Stomach (tissue), 8 donors: ENCODE measurements at regions not wholly inside any gene's neighbourhood (a gene's known extent, or its start where the extent isn't known, plus 50 kb on each side); places are given as distances from the start of the nearest gene placed in this dataset.

Experiments
- DNase-seq, 2 donors: peaks; one replicate each; pipeline versions ENCODE4 v3.0.0 to v3.0.0-alpha.2; 2013 to 2019
- H3K27ac ChIP-seq, 5 donors: fragments of 200-600 bp in 4 of 5; sonication (generic) in 4 of 5; one replicate each; pipeline ENCODE4 v1.5.1; 2013 to 2019; ENCODE audit warnings: mild to moderate bottlenecking in 1 of 5, moderate library complexity in 1 of 5
- H3K27me3 ChIP-seq, 3 donors: fragments of 200-600 bp; sonication (generic); one replicate each; pipeline ENCODE4 v1.5.1; 2017 to 2019; ENCODE audit warnings: mixed run types in 1 of 3
- H3K36me3 ChIP-seq, 4 donors: fragments of 200-600 bp; sonication (generic); 1 replicate in 3 of 4; 2 replicates in 1 of 4; pipeline ENCODE4 v1.5.1; 2016 to 2019
- H3K4me1 ChIP-seq, 4 donors: fragments of 200-600 bp; sonication (generic); one replicate each; pipeline ENCODE4 v1.5.1; 2016 to 2019
- H3K4me3 ChIP-seq, 4 donors: fragments of 200-600 bp; sonication (generic) in 3 of 4; one replicate each; pipeline ENCODE4 v1.5.1; 2016 to 2019; ENCODE audit warnings: mild to moderate bottlenecking in 1 of 4
- H3K9me3 ChIP-seq, 4 donors: fragments of 200-600 bp; sonication (generic); one replicate each; pipeline ENCODE4 v1.5.1; 2016 to 2019
- CTCF ChIP-seq, 7 experiments: fragments of 450-650 bp in 4 of 7; fragments of 200-600 bp in 3 of 7; sonication (generic) in 3 of 7; IDR thresholded peaks; one replicate each; pipeline ENCODE4 v1.5.1; 2016 to 2019; ENCODE audit warnings: antibody characterized with exemption in 7 of 7, control low read depth in 2 of 7, mild to moderate bottlenecking in 1 of 7
- EP300 ChIP-seq: sonication (generic); formaldehyde crosslinking; IDR thresholded peaks from one replicate; pipeline ENCODE4 v1.6.1; 2017; ENCODE audit warnings: antibody characterized with exemption
- POLR2A ChIP-seq, 4 donors: fragments of 450-650 bp; IDR thresholded peaks; one replicate each; pipeline ENCODE4 v1.6.1; 2016; ENCODE audit warnings: antibody characterized with exemption in 4 of 4, control low read depth in 2 of 4, mild to moderate bottlenecking in 1 of 4, moderate library complexity in 1 of 4
- POLR2AphosphoS5 ChIP-seq, 3 donors: sonication (generic); formaldehyde crosslinking; IDR thresholded peaks; one replicate each; pipeline ENCODE4 v1.6.1; 2016; ENCODE audit warnings: antibody characterized with exemption in 3 of 3
- WGBS, 5 donors: extraction: QIAGEN DNeasy Blood & Tissue Kit in 3 of 5; methylation state at CpG; one replicate each; pipeline versions ENCODE4 v1.1.5 to v1.1.7; 2013 to 2018; 5-methylcytosine and 5-hydroxymethylcytosine counted together
- intact Hi-C: fragments of 100-400 bp; cut with DNase I; formaldehyde crosslinking; loops from one replicate; pipeline ENCODE4 v1.15.1; 2023; ENCODE audit warnings: low total_unique reads
- donor health status: healthy with polysubstance abuse.
- donor health status: Bipolar disorder and iron deficiency.
- donor health status: healthy.

GRCh38 chr1:9448132-9449109 lies 90.8 kb upstream of the SLC25A33 start:
- H3K9me3 ChIP-seq, result no peaks in the 10 kb centered on the region
- H3K36me3 ChIP-seq, result no peaks in the 10 kb centered on the region
- DNase-seq, result no peak
- peaks cover 0 to 17% (median 8%) of the 10 kb centered on the region in 4 donors for H3K4me1 ChIP-seq
- WGBS, 5 donors, result 46 to 63% (median 52%) methylated on average over 15 of the region's 15 CpGs
- no peak for TF ChIP-seq CTCF (IDR thresholded peaks at IDR 0.05)
- no peak for TF ChIP-seq EP300
- TF ChIP-seq POLR2AphosphoS5 (IDR thresholded peaks at IDR 0.05), result no peak
- no peak for TF ChIP-seq POLR2A (IDR thresholded peaks at IDR 0.05)
- H3K27ac ChIP-seq, result peak overlapping the region in 2 of 5 donors; percentile 10 to 61
- no peak overlapping the region for H3K4me3 ChIP-seq
- intact Hi-C loops, result no loop called here
- no peaks in the 10 kb centered on the region for H3K27me3 ChIP-seq

- H3K9me3 ChIP-seq, result no peaks in the 10 kb centered on the region
- peak overlapping the region in 2 of 5 donors; percentile 10 to 61 for H3K27ac ChIP-seq
- no peaks in the 10 kb centered on the region for H3K27me3 ChIP-seq
- intact Hi-C loops, result no loop called here
- no peak for DNase-seq
- WGBS, 5 donors, result 32 to 46% (median 43%) methylated on average over 10 of the region's 10 CpGs
- peaks cover 0 to 20% (median 8%) of the 10 kb centered on the region in 4 donors for H3K4me1 ChIP-seq
- H3K36me3 ChIP-seq, result no peaks in the 10 kb centered on the region
- TF ChIP-seq POLR2A (IDR thresholded peaks at IDR 0.05) (no peak), POLR2AphosphoS5 (IDR thresholded peaks at IDR 0.05) (peak in 1 of 3 donors; percentile 54)
- H3K4me3 ChIP-seq, result no peak overlapping the region
These were observed 90.1 kb upstream of the SLC25A33 start for GRCh38 chr1:9449110-9449627.

- WGBS, 5 donors, result 83 to 93% (median 85%) methylated on average over 8 to 12 of the region's 12 CpGs
- H3K27ac ChIP-seq, result peak overlapping the region in 2 of 5 donors; percentile 10 to 61
- intact Hi-C loops, result loop anchor here (10.0 kb wide), 1 partner anchor 165 kb away; no protein-coding TSS in a partner anchor
These were observed 89.1 kb upstream of the SLC25A33 start for GRCh38 chr1:9449976-9450696.

GRCh38 chr1:9451081-9451480 lies 88.2 kb upstream of the SLC25A33 start:
- no peak for TF ChIP-seq CTCF (IDR thresholded peaks at IDR 0.05)
- no peak for TF ChIP-seq EP300
- no peak for TF ChIP-seq POLR2AphosphoS5 (IDR thresholded peaks at IDR 0.05)
- Histone ChIP-seq H3K9me3 (no peaks in the 10 kb centered on the region), H3K4me3 (no peak overlapping the region), H3K36me3 (no peaks in the 10 kb centered on the region), H3K27ac (no peak overlapping the region), H3K27me3 (no peaks in the 10 kb centered on the region), H3K4me1 (peaks cover 0 to 31% (median 11%) of the 10 kb centered on the region in 4 donors)
- intact Hi-C loops, result loop anchor here (10.0 kb wide), 1 partner anchor 166 kb away; no protein-coding TSS in a partner anchor
- DNase-seq, result no peak
- WGBS, 5 donors, result 81 to 87% (median 85%) methylated on average over 8 of the region's 8 CpGs

More at GRCh38 chr1:9449976-9450696, 89.1 kb upstream of the SLC25A33 start:
- H3K9me3 ChIP-seq, result no peaks in the 10 kb centered on the region
- no peak for DNase-seq
- TF ChIP-seq POLR2A (IDR thresholded peaks at IDR 0.05) (no peak), CTCF (IDR thresholded peaks at IDR 0.05) (no peak), EP300 (no peak), POLR2AphosphoS5 (IDR thresholded peaks at IDR 0.05) (no peak)
- H3K4me3 ChIP-seq, result no peak overlapping the region
- no peaks in the 10 kb centered on the region for H3K27me3 ChIP-seq
- H3K4me1 ChIP-seq, result peaks cover 0 to 22% (median 8%) of the 10 kb centered on the region in 4 donors
- H3K36me3 ChIP-seq, result no peaks in the 10 kb centered on the region
